ENCODE measurements at regions not wholly inside any gene's neighbourhood (a gene's known extent, or its start where the extent isn't known, plus 50 kb on each side); places are given as distances from the start of the nearest gene placed in this dataset.
A peak's percentile ranks its signal among the peaks of the same experiment; 100 is the strongest.

DNA sequence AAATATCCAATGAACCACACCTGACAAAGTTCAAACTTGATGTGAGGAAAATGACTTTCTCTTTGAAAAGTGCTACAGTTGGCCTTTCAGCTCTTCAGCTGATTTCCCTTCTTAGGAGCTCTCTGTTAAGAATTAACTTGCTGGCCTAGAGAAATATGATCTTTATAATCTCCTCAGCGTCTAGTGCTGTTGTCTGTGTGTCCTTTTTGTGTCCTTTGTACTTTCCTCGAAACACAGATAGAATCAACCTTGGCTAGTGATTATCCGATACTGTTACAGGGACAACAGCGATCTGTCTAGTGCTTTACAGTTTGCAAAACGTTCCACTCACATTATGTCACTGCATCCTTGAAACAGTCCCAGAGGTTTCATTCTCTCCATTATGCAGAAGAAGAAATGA is 162.8 kb upstream of the RMST start (continued):
- TF ChIP-seq, protein P1, sequence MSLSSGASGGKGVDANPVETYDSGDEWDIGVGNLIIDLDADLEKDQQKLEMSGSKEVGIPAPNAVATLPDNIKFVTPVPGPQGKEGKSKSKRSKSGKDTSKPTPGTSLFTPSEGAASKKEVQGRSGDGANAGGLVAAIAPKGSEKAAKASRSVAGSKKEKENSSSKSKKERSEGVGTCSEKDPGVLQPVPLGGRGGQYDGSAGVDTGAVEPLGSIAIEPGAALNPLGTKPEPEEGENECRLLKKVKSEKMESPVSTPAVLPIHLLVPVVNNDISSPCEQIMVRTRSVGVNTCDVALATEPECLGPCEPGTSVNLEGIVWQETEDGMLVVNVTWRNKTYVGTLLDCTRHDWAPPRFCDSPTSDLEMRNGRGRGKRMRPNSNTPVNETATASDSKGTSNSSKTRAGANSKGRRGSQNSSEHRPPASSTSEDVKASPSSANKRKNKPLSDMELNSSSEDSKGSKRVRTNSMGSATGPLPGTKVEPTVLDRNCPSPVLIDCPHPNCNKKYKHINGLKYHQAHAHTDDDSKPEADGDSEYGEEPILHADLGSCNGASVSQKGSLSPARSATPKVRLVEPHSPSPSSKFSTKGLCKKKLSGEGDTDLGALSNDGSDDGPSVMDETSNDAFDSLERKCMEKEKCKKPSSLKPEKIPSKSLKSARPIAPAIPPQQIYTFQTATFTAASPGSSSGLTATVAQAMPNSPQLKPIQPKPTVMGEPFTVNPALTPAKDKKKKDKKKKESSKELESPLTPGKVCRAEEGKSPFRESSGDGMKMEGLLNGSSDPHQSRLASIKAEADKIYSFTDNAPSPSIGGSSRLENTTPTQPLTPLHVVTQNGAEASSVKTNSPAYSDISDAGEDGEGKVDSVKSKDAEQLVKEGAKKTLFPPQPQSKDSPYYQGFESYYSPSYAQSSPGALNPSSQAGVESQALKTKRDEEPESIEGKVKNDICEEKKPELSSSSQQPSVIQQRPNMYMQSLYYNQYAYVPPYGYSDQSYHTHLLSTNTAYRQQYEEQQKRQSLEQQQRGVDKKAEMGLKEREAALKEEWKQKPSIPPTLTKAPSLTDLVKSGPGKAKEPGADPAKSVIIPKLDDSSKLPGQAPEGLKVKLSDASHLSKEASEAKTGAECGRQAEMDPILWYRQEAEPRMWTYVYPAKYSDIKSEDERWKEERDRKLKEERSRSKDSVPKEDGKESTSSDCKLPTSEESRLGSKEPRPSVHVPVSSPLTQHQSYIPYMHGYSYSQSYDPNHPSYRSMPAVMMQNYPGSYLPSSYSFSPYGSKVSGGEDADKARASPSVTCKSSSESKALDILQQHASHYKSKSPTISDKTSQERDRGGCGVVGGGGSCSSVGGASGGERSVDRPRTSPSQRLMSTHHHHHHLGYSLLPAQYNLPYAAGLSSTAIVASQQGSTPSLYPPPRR (CRISPR knock-in tag; IDR thresholded peaks at IDR 0.05; ENCODE audit: borderline replicate concordance) = peak; percentile 34; the same call in 1 of the 2 replicates
- TF ChIP-seq HHEX (CRISPR knock-in tag; IDR thresholded peaks at IDR 0.05) = no peak
- no peak for TF ChIP-seq HNRNPH1 (optimal IDR thresholded peaks at IDR 0.05; ENCODE audit: low read depth, low read length)
- TF ChIP-seq, protein P2, sequence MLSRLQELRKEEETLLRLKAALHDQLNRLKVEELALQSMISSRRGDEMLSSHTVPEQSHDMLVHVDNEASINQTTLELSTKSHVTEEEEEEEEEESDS (CRISPR knock-in tag; IDR thresholded peaks at IDR 0.05; ENCODE audit: borderline replicate concordance) = no peak
- TF ChIP-seq, protein P3, sequence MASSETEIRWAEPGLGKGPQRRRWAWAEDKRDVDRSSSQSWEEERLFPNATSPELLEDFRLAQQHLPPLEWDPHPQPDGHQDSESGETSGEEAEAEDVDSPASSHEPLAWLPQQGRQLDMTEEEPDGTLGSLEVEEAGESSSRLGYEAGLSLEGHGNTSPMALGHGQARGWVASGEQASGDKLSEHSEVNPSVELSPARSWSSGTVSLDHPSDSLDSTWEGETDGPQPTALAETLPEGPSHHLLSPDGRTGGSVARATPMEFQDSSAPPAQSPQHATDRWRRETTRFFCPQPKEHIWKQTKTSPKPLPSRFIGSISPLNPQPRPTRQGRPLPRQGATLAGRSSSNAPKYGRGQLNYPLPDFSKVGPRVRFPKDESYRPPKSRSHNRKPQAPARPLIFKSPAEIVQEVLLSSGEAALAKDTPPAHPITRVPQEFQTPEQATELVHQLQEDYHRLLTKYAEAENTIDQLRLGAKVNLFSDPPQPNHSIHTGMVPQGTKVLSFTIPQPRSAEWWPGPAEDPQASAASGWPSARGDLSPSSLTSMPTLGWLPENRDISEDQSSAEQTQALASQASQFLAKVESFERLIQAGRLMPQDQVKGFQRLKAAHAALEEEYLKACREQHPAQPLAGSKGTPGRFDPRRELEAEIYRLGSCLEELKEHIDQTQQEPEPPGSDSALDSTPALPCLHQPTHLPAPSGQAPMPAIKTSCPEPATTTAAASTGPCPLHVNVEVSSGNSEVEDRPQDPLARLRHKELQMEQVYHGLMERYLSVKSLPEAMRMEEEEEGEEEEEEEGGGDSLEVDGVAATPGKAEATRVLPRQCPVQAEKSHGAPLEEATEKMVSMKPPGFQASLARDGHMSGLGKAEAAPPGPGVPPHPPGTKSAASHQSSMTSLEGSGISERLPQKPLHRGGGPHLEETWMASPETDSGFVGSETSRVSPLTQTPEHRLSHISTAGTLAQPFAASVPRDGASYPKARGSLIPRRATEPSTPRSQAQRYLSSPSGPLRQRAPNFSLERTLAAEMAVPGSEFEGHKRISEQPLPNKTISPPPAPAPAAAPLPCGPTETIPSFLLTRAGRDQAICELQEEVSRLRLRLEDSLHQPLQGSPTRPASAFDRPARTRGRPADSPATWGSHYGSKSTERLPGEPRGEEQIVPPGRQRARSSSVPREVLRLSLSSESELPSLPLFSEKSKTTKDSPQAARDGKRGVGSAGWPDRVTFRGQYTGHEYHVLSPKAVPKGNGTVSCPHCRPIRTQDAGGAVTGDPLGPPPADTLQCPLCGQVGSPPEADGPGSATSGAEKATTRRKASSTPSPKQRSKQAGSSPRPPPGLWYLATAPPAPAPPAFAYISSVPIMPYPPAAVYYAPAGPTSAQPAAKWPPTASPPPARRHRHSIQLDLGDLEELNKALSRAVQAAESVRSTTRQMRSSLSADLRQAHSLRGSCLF (CRISPR knock-in tag; IDR thresholded peaks at IDR 0.05; ENCODE audit: borderline replicate concordance) = no peak
- peak; percentile 12; the same call in 1 of the 2 replicates for TF ChIP-seq SALL1 (CRISPR knock-in tag; IDR thresholded peaks at IDR 0.05)
- TF ChIP-seq, protein P4, sequence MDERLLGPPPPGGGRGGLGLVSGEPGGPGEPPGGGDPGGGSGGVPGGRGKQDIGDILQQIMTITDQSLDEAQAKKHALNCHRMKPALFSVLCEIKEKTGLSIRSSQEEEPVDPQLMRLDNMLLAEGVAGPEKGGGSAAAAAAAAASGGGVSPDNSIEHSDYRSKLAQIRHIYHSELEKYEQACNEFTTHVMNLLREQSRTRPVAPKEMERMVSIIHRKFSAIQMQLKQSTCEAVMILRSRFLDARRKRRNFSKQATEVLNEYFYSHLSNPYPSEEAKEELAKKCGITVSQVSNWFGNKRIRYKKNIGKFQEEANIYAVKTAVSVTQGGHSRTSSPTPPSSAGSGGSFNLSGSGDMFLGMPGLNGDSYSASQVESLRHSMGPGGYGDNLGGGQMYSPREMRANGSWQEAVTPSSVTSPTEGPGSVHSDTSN (CRISPR knock-in tag; IDR thresholded peaks at IDR 0.05) = no peak
- no peak for TF ChIP-seq SPEN (CRISPR knock-in tag; IDR thresholded peaks at IDR 0.05; ENCODE audit: low read depth)
- TF ChIP-seq, protein P5, sequence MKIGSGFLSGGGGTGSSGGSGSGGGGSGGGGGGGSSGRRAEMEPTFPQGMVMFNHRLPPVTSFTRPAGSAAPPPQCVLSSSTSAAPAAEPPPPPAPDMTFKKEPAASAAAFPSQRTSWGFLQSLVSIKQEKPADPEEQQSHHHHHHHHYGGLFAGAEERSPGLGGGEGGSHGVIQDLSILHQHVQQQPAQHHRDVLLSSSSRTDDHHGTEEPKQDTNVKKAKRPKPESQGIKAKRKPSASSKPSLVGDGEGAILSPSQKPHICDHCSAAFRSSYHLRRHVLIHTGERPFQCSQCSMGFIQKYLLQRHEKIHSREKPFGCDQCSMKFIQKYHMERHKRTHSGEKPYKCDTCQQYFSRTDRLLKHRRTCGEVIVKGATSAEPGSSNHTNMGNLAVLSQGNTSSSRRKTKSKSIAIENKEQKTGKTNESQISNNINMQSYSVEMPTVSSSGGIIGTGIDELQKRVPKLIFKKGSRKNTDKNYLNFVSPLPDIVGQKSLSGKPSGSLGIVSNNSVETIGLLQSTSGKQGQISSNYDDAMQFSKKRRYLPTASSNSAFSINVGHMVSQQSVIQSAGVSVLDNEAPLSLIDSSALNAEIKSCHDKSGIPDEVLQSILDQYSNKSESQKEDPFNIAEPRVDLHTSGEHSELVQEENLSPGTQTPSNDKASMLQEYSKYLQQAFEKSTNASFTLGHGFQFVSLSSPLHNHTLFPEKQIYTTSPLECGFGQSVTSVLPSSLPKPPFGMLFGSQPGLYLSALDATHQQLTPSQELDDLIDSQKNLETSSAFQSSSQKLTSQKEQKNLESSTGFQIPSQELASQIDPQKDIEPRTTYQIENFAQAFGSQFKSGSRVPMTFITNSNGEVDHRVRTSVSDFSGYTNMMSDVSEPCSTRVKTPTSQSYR (CRISPR knock-in tag; IDR thresholded peaks at IDR 0.05; ENCODE audit: borderline replicate concordance) = no peak
- TF ChIP-seq NR2F6 (IDR thresholded peaks at IDR 0.05) = no peak
- TF ChIP-seq NR2F6 (CRISPR knock-in tag; IDR thresholded peaks at IDR 0.05) = no peak
- TF ChIP-seq NFKB2 (CRISPR knock-in tag; IDR thresholded peaks at IDR 0.05; ENCODE audit: borderline replicate concordance) = no peak
- no peak for TF ChIP-seq SOX13 (IDR thresholded peaks at IDR 0.05)
- peak in 1 of 2 experiments; percentile 77; a peak in 2 of 4 replicates for TF ChIP-seq SOX13 (CRISPR knock-in tag; conservative IDR thresholded peaks at IDR 0.05 in 1 of 2, IDR thresholded peaks at IDR 0.05 in 1 of 2)
- TF ChIP-seq ZNF660 (CRISPR knock-in tag; IDR thresholded peaks at IDR 0.05; ENCODE audit: borderline replicate concordance, low read depth) = no peak
